ENCODE measurements at regions not wholly inside any gene's neighbourhood (a gene's known extent, or its start where the extent isn't known, plus 50 kb on each side); places are given as distances from the start of the nearest gene placed in this dataset.

GRCh38 chr7:155878250-155878649 lies 66.0 kb upstream of the SHH start:
- Histone ChIP-seq H3K4me3 (no peak overlapping the region), H3K4me1 (no peaks in the 10 kb centered on the region), H3K36me3 (no peaks in the 10 kb centered on the region), H3K9me3 (no peaks in the 10 kb centered on the region), H3K27ac (no peak overlapping the region), H3K27me3 (no peaks in the 10 kb centered on the region)
- no peak for TF ChIP-seq CTCF (IDR thresholded peaks at IDR 0.05)
- intact Hi-C loops (cut with DNase I; ENCODE audit: low total_unique reads) = no loop called here
- no peak for DNase-seq

- DNase-seq = no peak
- no peaks in the 10 kb centered on the region for H3K36me3 ChIP-seq
- no peak overlapping the region for H3K27ac ChIP-seq
- H3K4me1 ChIP-seq = no peaks in the 10 kb centered on the region
- intact Hi-C loops (cut with DNase I; ENCODE audit: low total_unique reads) = no loop called here
- no peak overlapping the region for H3K4me3 ChIP-seq
- TF ChIP-seq CTCF (IDR thresholded peaks at IDR 0.05) = no peak
- H3K9me3 ChIP-seq = no peaks in the 10 kb centered on the region
- no peaks in the 10 kb centered on the region for H3K27me3 ChIP-seq
These were observed 64.9 kb upstream of the SHH start for GRCh38 chr7:155877167-155877566.

GRCh38 chr7:155874411-155874810 lies 62.1 kb upstream of the SHH start:
- no peak for DNase-seq
- intact Hi-C loops (cut with DNase I; ENCODE audit: low total_unique reads) = no loop called here
- Histone ChIP-seq H3K36me3 (no peaks in the 10 kb centered on the region), H3K9me3 (no peaks in the 10 kb centered on the region), H3K4me1 (no peaks in the 10 kb centered on the region), H3K27me3 (peaks cover 0 to 5% of the 10 kb centered on the region in 2 donors), H3K4me3 (no peak overlapping the region), H3K27ac (no peak overlapping the region)
- no peak for TF ChIP-seq CTCF (IDR thresholded peaks at IDR 0.05)

- Histone ChIP-seq H3K27ac (no peak overlapping the region), H3K36me3 (no peaks in the 10 kb centered on the region), H3K4me3 (no peak overlapping the region), H3K27me3 (peaks cover 0 to 5% of the 10 kb centered on the region in 2 donors), H3K4me1 (no peaks in the 10 kb centered on the region), H3K9me3 (no peaks in the 10 kb centered on the region)
- no peak for TF ChIP-seq CTCF (IDR thresholded peaks at IDR 0.05)
- intact Hi-C loops (cut with DNase I; ENCODE audit: low total_unique reads) = no loop called here
- DNase-seq = no peak
These were observed 61.7 kb upstream of the SHH start for GRCh38 chr7:155874010-155874409.

- DNase-seq = no peak
- intact Hi-C loops (cut with DNase I; ENCODE audit: low total_unique reads) = no loop called here
- H3K27me3 ChIP-seq = peaks cover 0 to 5% of the 10 kb centered on the region in 2 donors
- no peaks in the 10 kb centered on the region for H3K9me3 ChIP-seq
- no peak for TF ChIP-seq CTCF (IDR thresholded peaks at IDR 0.05)
- no peaks in the 10 kb centered on the region for H3K36me3 ChIP-seq
- H3K27ac ChIP-seq = no peak overlapping the region
- H3K4me3 ChIP-seq = no peak overlapping the region
- no peaks in the 10 kb centered on the region for H3K4me1 ChIP-seq
These were observed 60.6 kb upstream of the SHH start for GRCh38 chr7:155872678-155873369.

GRCh38 chr7:155871211-155871610 lies 58.9 kb upstream of the SHH start:
- peaks cover 0 to 6% of the 10 kb centered on the region in 2 donors for H3K27me3 ChIP-seq
- no peak for TF ChIP-seq CTCF (IDR thresholded peaks at IDR 0.05)
- H3K27ac ChIP-seq = no peak overlapping the region
- no peak for DNase-seq
- H3K36me3 ChIP-seq = no peaks in the 10 kb centered on the region
- no peak overlapping the region for H3K4me3 ChIP-seq
- H3K9me3 ChIP-seq = no peaks in the 10 kb centered on the region
- H3K4me1 ChIP-seq = no peaks in the 10 kb centered on the region
- intact Hi-C loops (cut with DNase I; ENCODE audit: low total_unique reads) = no loop called here
